Neuronal stem cell (in vitro differentiated cells): ENCODE measurements at regions not wholly inside any gene's neighbourhood (a gene's known extent, or its start where the extent isn't known, plus 50 kb on each side); places are given as distances from the start of the nearest gene placed in this dataset.

Experiments used
- DNase-seq: peaks from one replicate; pipeline ENCODE4 v3.0.0-alpha.2; 2013; ENCODE audit warnings: low spot score
- H2AFZ ChIP-seq: one replicate; pipeline ENCODE4 v1.6.1; 2013; ENCODE audit warnings: mild to moderate bottlenecking, low read length, inconsistent platforms
- H2AK5ac ChIP-seq: 2 replicates; pipeline ENCODE4 v1.6.1; 2013; ENCODE audit warnings: low read depth, mild to moderate bottlenecking, inconsistent platforms, low read length, moderate library complexity, mixed read lengths
- H2BK120ac ChIP-seq: 2 replicates; pipeline ENCODE4 v1.6.1; 2013; ENCODE audit warnings: low read depth, mild to moderate bottlenecking, inconsistent platforms, low read length, moderate library complexity, mixed read lengths
- H2BK12ac ChIP-seq: one replicate; pipeline ENCODE4 v1.6.1; 2013; ENCODE audit warnings: low read length, inconsistent platforms
- H2BK15ac ChIP-seq: 2 replicates; pipeline ENCODE4 v1.6.1; 2013; ENCODE audit warnings: mild to moderate bottlenecking, low read length, inconsistent platforms, mixed read lengths
- H2BK5ac ChIP-seq: one replicate; pipeline ENCODE4 v1.6.1; 2013; ENCODE audit warnings: inconsistent platforms, mild to moderate bottlenecking, low read length, moderate library complexity
- H3K14ac ChIP-seq: one replicate; pipeline ENCODE4 v1.6.1; 2013; ENCODE audit warnings: low read length, inconsistent platforms
- H3K18ac ChIP-seq: 2 replicates; pipeline ENCODE4 v1.6.1; 2013; ENCODE audit warnings: low read length, inconsistent platforms
- H3K23ac ChIP-seq: 2 replicates; pipeline ENCODE4 v1.6.1; 2013; ENCODE audit warnings: low read depth, mild to moderate bottlenecking, mixed read lengths, low read length, inconsistent platforms; ENCODE audit not compliant: poor library complexity
- H3K27ac ChIP-seq: replicated peaks from 3 replicates; pipeline ENCODE4 v1.5.1; 2013; ENCODE audit warnings: low read length, inconsistent platforms
- H3K27me3 ChIP-seq, 3 experiments: 2 replicates each; pipeline ENCODE4 v1.6.1; 2013; ENCODE audit warnings: low read length in 3 of 3, mild to moderate bottlenecking in 2 of 3, inconsistent platforms in 1 of 3, low read depth in 1 of 3, mixed read lengths in 1 of 3, moderate library complexity in 1 of 3; ENCODE audit not compliant: control insufficient read depth in 3 of 3, insufficient read depth in 3 of 3
- H3K36me3 ChIP-seq, 2 donors: replicated peaks in 1 of 2; 2 replicates each; pipeline ENCODE4 v1.6.1; 2013; ENCODE audit warnings: low read length in 2 of 2; ENCODE audit not compliant: control insufficient read depth in 2 of 2, insufficient read depth in 2 of 2
- H3K4ac ChIP-seq: 2 replicates; pipeline ENCODE4 v1.6.1; 2013; ENCODE audit warnings: inconsistent platforms, mild to moderate bottlenecking, low read length, moderate library complexity
- H3K4me1 ChIP-seq, 2 donors: 1 replicate in 1 of 2; 2 replicates in 1 of 2; pipeline ENCODE4 v1.6.1; 2013; ENCODE audit warnings: low read length in 2 of 2, low read depth in 1 of 2; ENCODE audit not compliant: control insufficient read depth in 2 of 2, insufficient read depth in 1 of 2
- H3K4me2 ChIP-seq: one replicate; pipeline ENCODE4 v1.6.1; 2013; ENCODE audit warnings: mild to moderate bottlenecking, low read length, inconsistent platforms; ENCODE audit not compliant: insufficient read depth, poor library complexity, severe bottlenecking
- H3K4me3 ChIP-seq, 2 donors: 2 replicates each; pipeline ENCODE4 v1.5.1; 2013; ENCODE audit warnings: low read length in 2 of 2, mild to moderate bottlenecking in 2 of 2, inconsistent platforms in 1 of 2, moderate library complexity in 1 of 2
- H3K79me1 ChIP-seq: one replicate; pipeline ENCODE4 v1.6.1; 2013; ENCODE audit warnings: low read depth, mild to moderate bottlenecking, inconsistent platforms, low read length, moderate library complexity
- H3K9ac ChIP-seq: one replicate; pipeline ENCODE4 v1.6.1; 2013; ENCODE audit warnings: mild to moderate bottlenecking, low read depth, low read length, inconsistent platforms; ENCODE audit not compliant: poor library complexity
- H3K9me3 ChIP-seq, 2 donors: replicated peaks in 1 of 2; 2 replicates each; pipeline versions ENCODE3 to v1.6.1; 2013; ENCODE audit warnings: low read length in 2 of 2, mild to moderate bottlenecking in 2 of 2, inconsistent platforms in 1 of 2, low read depth in 1 of 2, mixed read lengths in 1 of 2, moderate library complexity in 1 of 2; ENCODE audit not compliant: control insufficient read depth in 2 of 2, insufficient read depth in 1 of 2
- H4K8ac ChIP-seq: one replicate; pipeline ENCODE4 v1.6.1; 2013; ENCODE audit warnings: low read depth, mild to moderate bottlenecking, inconsistent platforms, low read length, moderate library complexity
- H4K91ac ChIP-seq: one replicate; pipeline ENCODE4 v1.6.1; 2013; ENCODE audit warnings: low read length, low read depth, mild to moderate bottlenecking, inconsistent platforms; ENCODE audit not compliant: poor library complexity
- WGBS, 2 donors: extraction: QIAGEN DNeasy Blood & Tissue Kit; methylation state at CpG; one replicate each; pipeline ENCODE4 v1.1.7; 2013; ENCODE audit warnings: missing lambda C conversion rate in 2 of 2, mixed read lengths in 1 of 2; ENCODE audit not compliant: insufficient read length in 2 of 2, insufficient replicate concordance in 1 of 2; ENCODE audit errors: extremely low coverage in 2 of 2; 5-methylcytosine and 5-hydroxymethylcytosine counted together

DNA sequence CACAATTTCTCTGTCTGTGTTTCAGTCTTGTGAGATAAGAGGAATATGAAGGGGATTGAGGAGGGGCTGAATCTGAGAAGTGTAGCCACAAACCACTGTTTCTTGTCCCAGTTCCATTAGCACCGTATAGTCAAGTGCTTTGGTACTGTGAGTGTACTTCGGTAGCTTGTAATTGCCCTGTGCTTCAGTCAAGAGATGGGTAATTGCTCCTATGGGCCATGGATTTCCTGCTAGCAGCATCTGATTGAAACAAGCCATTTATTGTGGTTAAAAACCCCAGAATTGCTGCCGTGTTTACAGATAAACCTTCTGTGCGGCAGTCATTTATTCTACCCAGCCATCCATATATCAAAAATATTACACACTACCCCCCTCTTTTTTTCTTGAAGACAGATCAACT lies 98.6 kb downstream of the MAT2B start:
- H3K36me3 ChIP-seq, result no peaks in the 10 kb centered on the region
- no peaks in the 10 kb centered on the region for H3K79me1 ChIP-seq
- H3K27ac ChIP-seq, result no peak overlapping the region
- no peak overlapping the region for H4K91ac ChIP-seq
- no peaks in the 10 kb centered on the region for H3K4me1 ChIP-seq
- no peak overlapping the region for H3K23ac ChIP-seq
- no peak overlapping the region for H3K4me3 ChIP-seq
- H4K8ac ChIP-seq, result no peak overlapping the region
- H2BK5ac ChIP-seq, result no peak overlapping the region
- H3K4ac ChIP-seq, result no peak overlapping the region
- H3K14ac ChIP-seq, result no peak overlapping the region
- DNase-seq, result no peak
- no peak overlapping the region for H2AFZ ChIP-seq
- no peaks in the 10 kb centered on the region for H3K9me3 ChIP-seq
- no CpG with 5 or more reads among the region's 4 CpGs for WGBS, 2 donors
- no peak overlapping the region for H2BK120ac ChIP-seq
- no peak overlapping the region for H3K9ac ChIP-seq
- no peak overlapping the region for H2AK5ac ChIP-seq
- H2BK12ac ChIP-seq, result no peak overlapping the region
- H3K4me2 ChIP-seq, result no peak overlapping the region
- no peak overlapping the region for H3K18ac ChIP-seq
- H3K27me3 ChIP-seq, result peaks cover 0 to 5% (median 0%) of the 10 kb centered on the region in 3 experiments
- no peak overlapping the region for H2BK15ac ChIP-seq

GRCh38 chr5:163607256-163607655 lies 101.8 kb downstream of the MAT2B start:
- no peak overlapping the region for H3K27ac ChIP-seq
- no peak overlapping the region for H4K8ac ChIP-seq
- no peaks in the 10 kb centered on the region for H3K4me1 ChIP-seq
- H3K27me3 ChIP-seq, result no peaks in the 10 kb centered on the region
- no peak overlapping the region for H2BK12ac ChIP-seq
- no CpG with 5 or more reads among the region's 4 CpGs for WGBS, 2 donors
- no peak overlapping the region for H2BK5ac ChIP-seq
- no peak for DNase-seq
- H2AK5ac ChIP-seq, result no peak overlapping the region
- H2AFZ ChIP-seq, result no peak overlapping the region
- no peak overlapping the region for H3K14ac ChIP-seq
- no peak overlapping the region for H3K18ac ChIP-seq
- no peaks in the 10 kb centered on the region for H3K9me3 ChIP-seq
- H2BK15ac ChIP-seq, result no peak overlapping the region
- no peaks in the 10 kb centered on the region for H3K36me3 ChIP-seq
- no peak overlapping the region for H2BK120ac ChIP-seq
- H3K4me2 ChIP-seq, result no peak overlapping the region
- no peak overlapping the region for H3K4ac ChIP-seq
- no peak overlapping the region for H3K4me3 ChIP-seq
- H4K91ac ChIP-seq, result no peak overlapping the region
- no peak overlapping the region for H3K23ac ChIP-seq
- H3K9ac ChIP-seq, result no peak overlapping the region
- H3K79me1 ChIP-seq, result no peaks in the 10 kb centered on the region

DNA sequence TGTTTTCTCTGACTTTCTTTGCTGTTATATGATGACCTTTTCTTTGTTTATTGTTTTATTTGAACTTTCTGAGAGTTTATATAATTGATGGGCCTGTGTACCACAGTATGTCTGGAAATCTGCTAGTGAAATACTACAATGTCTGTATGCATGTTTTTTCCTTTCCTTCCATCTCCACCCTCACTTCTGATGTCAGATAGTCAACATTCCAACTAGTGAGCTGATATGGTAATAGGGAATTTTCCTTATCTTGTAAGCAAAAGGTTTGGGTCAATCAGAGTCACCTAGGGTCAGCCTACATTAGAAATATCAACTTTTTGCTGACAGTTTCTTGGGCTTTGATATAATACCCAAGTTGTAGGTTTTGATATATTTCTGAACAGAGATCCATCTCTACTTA lies 103.2 kb downstream of the MAT2B start:
- Histone ChIP-seq H3K18ac (no peak overlapping the region), H3K4me3 (no peak overlapping the region), H2BK12ac (no peak overlapping the region), H4K8ac (no peak overlapping the region), H3K9ac (no peak overlapping the region), H3K14ac (no peak overlapping the region), H3K4me2 (no peak overlapping the region), H3K27ac (no peak overlapping the region), H3K23ac (no peak overlapping the region), H3K9me3 (no peaks in the 10 kb centered on the region), H3K4me1 (no peaks in the 10 kb centered on the region), H3K4ac (no peak overlapping the region), H3K79me1 (no peaks in the 10 kb centered on the region), H2BK15ac (no peak overlapping the region), H4K91ac (no peak overlapping the region), H2BK5ac (no peak overlapping the region), H2BK120ac (no peak overlapping the region), H3K27me3 (no peaks in the 10 kb centered on the region), H3K36me3 (no peaks in the 10 kb centered on the region), H2AFZ (no peak overlapping the region), H2AK5ac (no peak overlapping the region)
- DNase-seq, result no peak

- Histone ChIP-seq H3K4me1 (no peaks in the 10 kb centered on the region), H3K4me2 (no peak overlapping the region), H2AK5ac (no peak overlapping the region), H2BK12ac (no peak overlapping the region), H3K4me3 (no peak overlapping the region), H3K23ac (no peak overlapping the region), H3K27me3 (no peaks in the 10 kb centered on the region), H4K8ac (no peak overlapping the region), H2BK5ac (no peak overlapping the region), H2BK15ac (no peak overlapping the region), H3K14ac (no peak overlapping the region), H2AFZ (no peak overlapping the region), H3K4ac (no peak overlapping the region), H3K9me3 (no peaks in the 10 kb centered on the region), H4K91ac (no peak overlapping the region), H3K9ac (no peak overlapping the region), H3K18ac (no peak overlapping the region), H3K79me1 (no peaks in the 10 kb centered on the region), H3K36me3 (no peaks in the 10 kb centered on the region), H2BK120ac (no peak overlapping the region), H3K27ac (no peak overlapping the region)
- no CpG with 5 or more reads among the region's 1 CpG for WGBS, 2 donors
- DNase-seq, result no peak
These were observed 104.5 kb downstream of the MAT2B start for GRCh38 chr5:163609910-163610309.
